Fibroblast of skin of right quadriceps (primary cell): ENCODE measurements at regions not wholly inside any gene's neighbourhood (a gene's known extent, or its start where the extent isn't known, plus 50 kb on each side); places are given as distances from the start of the nearest gene placed in this dataset.

Experiments used
- DNase-seq: peaks from one replicate; pipeline ENCODE4 v3.0.0-alpha.2; 2013

- no peak for DNase-seq
Measured at GRCh38 chr5:96157841-96158291, 196.2 kb upstream of the ELL2 start.

DNA sequence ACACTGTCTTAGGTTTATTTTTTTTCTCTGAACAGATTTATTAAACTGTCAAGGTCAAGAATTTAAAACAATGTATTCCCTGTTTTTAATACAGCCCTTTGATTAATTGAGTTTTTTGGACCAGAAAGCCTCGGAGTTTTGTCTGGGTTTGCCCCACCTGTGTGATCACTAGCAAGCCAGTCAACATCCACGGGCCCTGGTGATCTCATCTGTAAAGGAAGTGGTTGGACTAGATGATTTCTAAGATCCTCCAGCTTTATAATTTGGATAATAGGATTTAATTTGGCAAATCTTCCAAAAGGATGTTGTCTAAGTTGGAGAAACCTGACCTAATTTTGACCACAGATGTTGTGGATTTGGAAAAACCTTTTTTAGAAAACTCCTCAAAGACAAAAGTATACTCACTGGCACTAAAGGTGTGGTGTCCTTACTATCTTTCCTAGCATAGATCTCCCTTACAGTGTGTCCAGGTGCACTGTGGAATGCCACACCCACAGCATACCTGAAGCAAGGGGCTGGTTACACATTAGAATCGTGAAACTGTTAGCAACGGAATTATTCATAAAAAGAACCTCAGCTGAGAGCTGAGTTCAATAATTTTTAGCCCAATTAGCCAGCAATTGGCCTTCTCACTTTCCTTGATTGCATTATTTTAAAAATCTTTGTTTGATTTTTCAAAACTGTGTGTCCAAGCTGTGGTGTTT lies 195.6 kb upstream of the ELL2 start:
- no peak for DNase-seq

DNA sequence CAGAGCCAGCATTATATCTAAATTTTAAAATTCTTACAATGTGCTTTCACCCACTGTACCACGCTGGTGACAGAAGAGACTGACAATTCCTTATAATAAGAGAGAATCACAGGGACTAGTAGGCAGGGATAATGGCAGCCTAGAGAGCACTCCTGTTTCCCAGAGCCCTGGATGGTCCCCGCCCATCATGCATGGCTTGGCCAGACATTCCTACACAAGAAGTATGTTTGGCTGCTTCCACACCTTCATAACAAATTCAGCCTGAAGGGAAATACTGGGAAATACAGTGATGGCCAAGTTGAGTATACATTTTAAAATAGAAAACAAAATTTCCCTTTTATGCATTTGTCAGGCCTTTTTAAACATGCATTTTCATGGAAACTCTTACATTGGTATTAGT lies 193.5 kb upstream of the ELL2 start:
- DNase-seq = no peak

- no peak for DNase-seq
Measured at GRCh38 chr5:96151891-96152290, 190.2 kb upstream of the ELL2 start.

DNA sequence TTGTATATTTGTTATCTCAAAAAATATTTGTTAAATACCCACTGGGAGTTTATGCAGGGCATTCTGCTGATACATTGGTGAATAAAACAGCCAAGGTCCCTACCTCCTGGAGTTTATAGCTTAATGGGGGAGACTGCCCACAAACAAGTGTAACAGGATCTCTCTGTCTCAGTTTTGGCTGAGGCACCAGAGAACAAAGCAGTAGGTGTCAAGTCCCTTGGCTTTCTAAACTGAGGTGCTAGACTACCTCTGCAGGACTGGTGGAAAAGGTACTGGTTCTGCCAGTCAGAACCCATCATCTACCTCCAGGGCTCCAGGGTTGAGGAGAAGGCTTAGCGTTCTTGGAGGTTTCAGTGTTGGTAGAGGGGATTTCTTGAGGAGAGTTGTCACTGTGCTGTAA lies 188.4 kb upstream of the ELL2 start:
- DNase-seq = no peak

- peak; percentile 37 for DNase-seq
Measured at GRCh38 chr5:96149546-96149945, 187.9 kb upstream of the ELL2 start.

DNA sequence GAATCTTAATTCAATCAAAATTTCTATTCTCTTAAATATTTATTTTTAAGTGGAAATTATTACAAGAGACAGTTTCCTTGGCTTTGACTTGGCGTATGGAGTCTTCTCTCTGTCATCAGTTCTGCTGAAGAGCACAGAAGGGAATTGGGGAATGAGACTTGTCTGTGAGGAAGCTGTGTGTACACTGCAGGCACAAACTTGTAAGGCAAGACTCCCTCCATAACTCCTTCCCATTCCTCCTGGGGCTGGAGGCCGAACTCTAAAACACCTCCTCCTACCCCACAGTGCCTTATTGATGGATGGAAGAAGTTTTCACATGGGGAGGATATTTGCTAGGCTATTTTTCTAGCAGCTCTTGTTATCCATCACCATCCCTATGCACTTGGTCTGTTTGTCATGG lies 187.4 kb upstream of the ELL2 start:
- DNase-seq = no peak

GRCh38 chr5:96148376-96148775 lies 186.7 kb upstream of the ELL2 start:
- no peak for DNase-seq

- no peak for DNase-seq
Measured at GRCh38 chr5:96147866-96148265, 186.2 kb upstream of the ELL2 start.

- DNase-seq = peak; percentile 87
Measured at GRCh38 chr5:96146675-96147074, 185.0 kb upstream of the ELL2 start.

DNA sequence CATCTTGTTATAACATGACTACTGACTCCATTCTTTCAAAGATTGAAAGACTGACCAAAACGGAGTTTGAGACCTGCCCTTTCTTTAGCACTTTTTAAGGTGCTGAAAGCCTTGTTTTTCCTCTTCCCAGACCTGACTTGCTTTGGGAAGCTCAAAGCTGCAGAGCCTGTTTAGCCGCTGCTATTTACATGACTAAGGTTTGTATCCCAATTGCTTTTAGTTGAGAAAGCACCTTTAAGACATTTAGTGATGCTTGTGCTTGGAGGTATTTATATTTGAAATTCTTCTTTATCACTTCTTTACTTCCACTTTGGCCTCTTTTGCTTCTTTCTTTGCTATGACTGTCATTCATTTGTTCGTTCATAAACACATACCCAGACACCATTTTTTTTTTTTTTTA lies 182.6 kb upstream of the ELL2 start:
- no peak for DNase-seq

- no peak for DNase-seq
Measured at GRCh38 chr5:96143450-96143849, 181.8 kb upstream of the ELL2 start.

DNA sequence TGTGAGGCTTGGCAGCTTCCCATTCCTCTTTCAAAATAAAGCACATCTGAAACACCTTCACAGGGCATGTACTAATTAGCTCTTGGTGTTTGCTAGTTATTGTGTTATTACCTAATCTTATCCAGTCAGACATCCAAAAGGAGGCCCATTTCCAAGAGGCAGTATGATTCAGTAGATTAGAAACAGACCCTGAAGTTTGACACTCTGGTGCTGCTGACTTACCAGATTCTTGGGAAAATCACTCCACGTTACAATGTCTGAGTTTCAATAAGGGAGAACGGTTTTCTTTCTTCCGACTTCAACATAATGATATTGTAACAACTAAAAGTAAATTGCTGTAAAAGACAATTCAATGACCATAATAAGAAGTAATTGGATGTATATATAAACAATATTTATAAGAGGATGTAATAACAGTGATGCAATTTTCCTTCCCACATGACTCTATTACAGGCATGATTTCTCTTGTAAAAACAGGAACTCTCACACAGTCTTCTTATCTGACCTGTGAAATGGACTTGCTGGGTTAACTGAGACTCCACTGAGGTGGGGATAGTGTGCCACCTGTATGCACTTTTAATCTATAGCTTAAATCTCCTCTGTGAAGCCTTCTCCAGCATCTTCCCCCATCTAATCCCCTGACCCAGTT lies 181.3 kb upstream of the ELL2 start:
- peak; percentile 86 for DNase-seq

DNA sequence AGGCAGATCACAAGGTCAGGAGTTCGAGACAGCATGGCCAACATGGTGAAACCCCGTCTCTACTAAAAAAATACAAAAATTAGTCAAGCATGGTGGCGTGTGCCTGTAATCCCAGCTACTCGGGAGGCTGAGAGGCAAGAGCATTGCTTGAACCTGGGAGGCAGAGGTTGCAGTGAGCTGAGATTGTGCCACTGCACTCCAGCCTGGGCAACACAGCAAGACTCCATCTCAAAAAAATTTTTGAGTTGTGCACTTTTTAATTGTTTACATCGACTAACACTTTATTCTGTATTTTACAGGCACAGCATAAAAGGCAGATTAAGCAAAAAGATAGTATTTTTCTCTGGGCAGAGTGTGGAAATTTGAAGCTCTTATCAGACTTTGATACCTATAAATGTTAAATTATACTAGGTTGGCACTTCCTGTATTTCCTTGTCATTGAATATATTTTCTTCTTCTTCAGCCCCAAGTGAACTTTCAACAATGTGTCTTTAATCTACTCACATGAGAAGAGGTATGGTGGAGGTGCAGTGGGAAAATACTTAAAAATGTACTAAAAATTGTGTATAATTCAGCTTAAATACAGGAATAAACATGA lies 180.6 kb upstream of the ELL2 start:
- DNase-seq = no peak

DNA sequence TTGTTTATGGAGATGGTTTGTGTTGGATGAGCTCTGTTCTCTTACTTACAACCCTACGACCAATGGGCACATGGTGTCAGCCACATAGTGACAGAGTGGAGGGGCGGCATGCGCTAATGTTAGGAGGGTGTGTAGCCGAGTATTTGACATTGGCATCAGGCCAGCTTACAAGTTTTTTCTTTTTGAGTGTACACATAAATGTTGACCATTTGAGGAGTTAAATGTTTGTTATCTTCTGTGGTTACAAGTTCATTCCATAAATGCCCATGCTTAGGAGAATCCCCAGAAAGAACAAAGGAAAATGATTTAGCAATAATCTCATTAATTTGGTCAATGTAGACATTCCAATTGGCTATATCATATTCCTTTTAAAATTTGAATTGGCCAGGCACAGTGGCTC lies 180.1 kb upstream of the ELL2 start:
- DNase-seq = peak; percentile 50

DNA sequence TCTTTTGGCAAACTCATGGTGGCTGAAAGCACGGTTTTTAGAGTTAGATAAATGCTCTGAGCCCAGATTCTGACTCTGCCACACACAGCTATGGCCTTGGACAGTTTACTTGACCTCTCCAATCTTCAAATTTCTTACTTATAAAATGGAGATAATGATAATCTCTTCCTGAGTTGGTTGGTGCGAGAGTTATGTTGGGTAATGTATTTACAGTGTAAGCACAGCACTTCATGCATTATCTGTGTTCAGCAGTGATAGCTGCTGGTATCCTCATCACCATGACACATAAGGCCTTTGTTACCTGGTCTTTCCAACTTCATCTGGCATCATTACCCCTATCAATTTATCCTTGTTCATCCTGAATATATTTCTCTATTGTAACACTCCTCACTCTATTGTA lies 178.8 kb upstream of the ELL2 start:
- no peak for DNase-seq

- DNase-seq = no peak
Measured at GRCh38 chr5:96140084-96140483, 178.4 kb upstream of the ELL2 start.

- no peak for DNase-seq
Measured at GRCh38 chr5:96134886-96135285, 173.2 kb upstream of the ELL2 start.

DNA sequence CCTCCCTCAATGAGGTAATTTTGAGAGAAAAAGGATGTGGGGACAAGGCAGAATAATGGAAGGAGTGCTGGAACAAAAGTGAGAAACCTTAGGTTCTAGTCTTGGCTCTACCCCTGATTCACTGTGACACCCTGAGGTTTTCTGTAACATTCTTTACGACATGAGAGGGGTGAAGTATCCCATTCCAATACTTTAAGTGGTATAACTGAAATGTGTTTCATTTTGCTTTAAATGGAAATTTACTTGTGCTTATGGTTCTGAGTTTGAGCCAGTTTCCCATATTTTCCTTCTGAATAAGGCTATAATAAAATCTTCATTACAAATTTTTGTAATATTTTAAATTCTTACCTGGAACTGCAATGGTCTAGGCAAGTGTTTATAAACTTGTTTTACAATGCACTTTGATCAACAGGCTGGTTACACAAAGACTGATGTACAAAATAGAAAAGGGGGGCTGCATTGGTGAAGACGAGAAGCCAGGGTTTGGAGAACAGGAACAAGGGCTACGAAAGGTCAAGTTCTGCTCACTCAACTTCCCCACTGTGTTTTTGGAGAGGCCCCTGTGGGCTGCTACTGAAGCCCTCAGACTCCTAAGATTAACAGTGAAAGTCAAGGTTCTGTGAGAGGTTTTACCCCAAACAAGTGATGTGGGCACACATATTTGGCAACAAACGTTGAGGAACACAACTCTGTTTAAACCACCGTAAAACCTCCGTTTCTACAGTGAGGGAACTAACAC lies 171.9 kb upstream of the ELL2 start:
- peak; percentile 73 for DNase-seq

DNA sequence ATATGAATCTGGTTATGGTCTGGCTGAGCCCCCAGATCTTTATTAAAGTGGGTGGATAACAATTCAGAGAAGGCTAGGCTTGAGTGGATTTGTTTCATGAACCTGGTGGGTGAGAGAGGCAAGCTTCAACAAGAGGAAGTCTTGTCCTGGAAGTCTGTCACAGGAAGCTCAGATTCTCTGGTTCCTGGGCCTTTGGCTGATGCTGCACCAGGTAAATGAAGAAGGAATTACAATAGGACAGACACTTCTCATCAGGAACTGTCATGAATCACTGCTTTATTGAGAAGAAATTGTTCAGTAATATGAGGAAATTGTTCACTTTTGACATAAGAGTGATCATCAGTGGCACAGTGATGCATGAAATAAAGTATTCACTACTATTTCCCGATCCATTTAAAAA lies 167.6 kb upstream of the ELL2 start:
- no peak for DNase-seq

- no peak for DNase-seq
Measured at GRCh38 chr5:96128204-96128864, 166.7 kb upstream of the ELL2 start.

GRCh38 chr5:96127538-96127937 lies 165.9 kb upstream of the ELL2 start:
- DNase-seq = no peak

GRCh38 chr5:96125231-96125891 lies 163.7 kb upstream of the ELL2 start:
- DNase-seq = peak; percentile 25
